GM21619 (cell line): ENCODE measurements at regions not wholly inside any gene's neighbourhood (a gene's known extent, or its start where the extent isn't known, plus 50 kb on each side); places are given as distances from the start of the nearest gene placed in this dataset.

Experiments
- ATAC-seq: cut with Tn5 transposase; IDR thresholded peaks from one replicate; pipeline ENCODE4 v1.9.1; 2021; ENCODE audit not compliant: unreplicated experiment

DNA sequence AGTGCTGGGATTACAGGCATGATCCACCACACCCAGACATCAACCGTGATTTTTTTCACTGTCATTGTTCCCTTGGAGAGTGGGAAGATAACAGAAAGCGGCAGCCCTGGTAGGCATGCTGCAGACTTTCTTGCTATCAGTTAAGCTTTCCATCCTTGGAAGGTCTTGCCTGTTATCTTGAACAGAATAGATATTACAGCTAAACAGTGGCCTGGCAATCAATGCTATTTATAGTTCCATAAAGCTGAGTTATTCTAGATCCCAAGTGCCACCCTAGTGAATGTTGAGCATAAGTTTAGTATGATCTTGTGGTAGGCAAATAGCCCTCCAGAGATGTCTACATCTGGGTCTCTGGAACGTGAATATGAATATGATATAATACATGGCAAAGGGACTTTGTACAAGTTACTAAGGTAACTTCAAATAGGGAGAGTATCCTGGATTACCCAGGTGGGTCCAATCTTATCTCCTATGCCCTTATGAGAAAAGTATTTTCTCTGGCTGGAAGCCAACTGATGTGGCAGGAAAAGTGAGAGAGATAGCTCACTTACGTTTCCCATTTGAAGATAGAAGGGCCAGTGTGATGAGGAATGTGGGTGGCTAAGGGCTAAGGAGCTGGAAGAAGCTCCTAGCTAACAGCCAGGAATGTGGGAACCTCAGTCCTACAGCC lies 609.1 kb upstream of the IGFBP3 start:
- no peak for ATAC-seq

DNA sequence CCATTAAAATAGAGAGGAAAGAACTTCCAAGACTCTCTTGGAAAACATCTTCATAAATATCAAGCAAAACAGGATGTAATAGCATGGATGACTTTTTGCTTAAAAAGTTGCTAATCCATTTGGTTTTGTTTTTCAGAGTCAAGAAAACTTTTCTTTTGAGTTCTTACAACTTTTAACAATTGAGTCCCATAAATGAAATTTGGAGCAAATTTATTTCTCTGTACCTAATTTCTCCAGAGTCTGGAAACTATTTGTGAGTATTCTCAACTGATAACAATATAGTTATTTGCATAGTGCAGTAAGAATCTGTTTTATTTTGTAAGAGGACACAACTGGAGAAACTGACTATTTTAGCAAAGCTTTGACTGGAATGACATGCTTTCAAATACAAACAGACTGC lies 606.3 kb upstream of the IGFBP3 start:
- ATAC-seq, result no peak

DNA sequence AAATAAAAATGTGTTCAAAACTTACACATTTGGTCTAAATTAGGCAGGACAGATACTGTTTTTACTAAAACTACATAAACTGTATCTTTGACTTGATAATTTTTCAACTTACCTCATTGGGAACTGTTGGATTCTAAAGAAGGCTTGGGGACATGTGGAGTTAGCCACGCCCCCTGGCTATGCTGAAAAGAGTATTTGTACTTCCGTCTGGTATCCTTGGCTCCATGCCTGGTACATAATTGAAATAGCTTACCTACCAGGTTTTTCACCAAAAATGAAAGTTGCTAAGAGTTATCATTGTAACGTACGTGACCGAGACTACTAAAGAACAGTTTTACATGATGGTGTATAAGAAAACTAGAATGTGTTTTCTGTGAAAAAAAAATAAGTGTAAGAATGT lies 604.8 kb upstream of the IGFBP3 start:
- no peak for ATAC-seq

DNA sequence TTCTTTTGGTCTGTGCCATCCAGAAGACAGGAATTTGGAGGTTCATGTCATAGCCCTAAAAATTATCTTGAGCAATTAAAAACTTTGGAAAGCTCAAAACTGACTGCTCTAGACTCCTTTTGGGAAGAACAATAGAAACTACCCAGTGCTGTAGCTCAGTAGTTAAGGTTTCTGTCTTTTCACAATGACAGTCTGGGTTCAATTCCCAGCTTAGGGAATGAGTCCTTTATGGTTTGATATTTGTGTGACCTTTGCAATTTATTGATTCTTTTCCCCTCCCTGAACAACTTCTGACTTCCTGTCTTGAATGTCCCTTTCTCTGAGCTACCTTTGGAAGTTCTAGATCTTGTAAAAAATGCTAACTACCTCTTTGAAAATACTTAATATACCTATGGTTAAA lies 603.3 kb upstream of the IGFBP3 start:
- ATAC-seq, result no peak

DNA sequence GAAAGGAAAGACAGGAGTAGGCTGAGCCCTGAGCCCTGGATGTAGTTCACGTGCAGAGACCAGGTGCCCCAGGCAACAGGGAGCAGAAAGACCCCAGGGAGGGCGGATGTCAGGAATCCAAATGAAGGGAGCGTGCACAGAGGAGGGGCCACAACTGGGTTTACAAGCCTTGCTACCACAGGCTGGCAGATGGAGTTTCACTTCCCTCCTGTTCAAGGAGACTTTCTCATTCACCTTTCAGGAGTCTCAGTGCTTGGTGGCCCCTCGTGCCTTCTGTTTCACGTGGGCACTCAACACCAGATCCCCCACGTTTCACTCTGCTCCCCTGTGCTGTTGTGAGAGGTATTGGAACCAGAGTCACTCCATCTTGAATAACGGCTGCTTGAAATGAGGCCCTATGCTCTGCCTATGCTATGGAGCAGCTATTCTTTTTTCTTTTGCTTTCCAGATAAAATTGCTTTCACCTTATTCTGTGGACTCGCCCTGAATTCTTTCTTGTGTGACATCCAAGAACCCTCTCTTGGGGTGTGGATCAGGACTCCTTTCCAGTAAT lies 601.4 kb upstream of the IGFBP3 start:
- no peak for ATAC-seq

DNA sequence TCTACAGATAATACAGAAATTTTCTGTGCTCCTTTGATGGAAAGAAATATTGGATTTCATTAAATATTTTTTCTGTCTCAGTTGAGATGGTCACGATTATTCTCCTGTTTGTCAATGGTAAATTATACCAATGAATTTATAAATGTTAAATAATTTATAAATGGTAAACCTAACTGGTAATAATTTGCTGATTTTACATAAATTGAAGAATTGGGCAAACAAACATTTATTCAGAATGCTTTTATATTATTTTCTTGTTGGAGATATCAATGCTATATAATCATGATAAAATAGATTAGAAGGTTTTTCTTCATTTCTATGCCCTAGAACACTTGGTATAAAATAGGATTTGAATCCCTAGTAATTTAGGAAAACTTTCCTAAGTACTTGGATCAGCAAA lies 597.6 kb upstream of the IGFBP3 start:
- no peak for ATAC-seq

DNA sequence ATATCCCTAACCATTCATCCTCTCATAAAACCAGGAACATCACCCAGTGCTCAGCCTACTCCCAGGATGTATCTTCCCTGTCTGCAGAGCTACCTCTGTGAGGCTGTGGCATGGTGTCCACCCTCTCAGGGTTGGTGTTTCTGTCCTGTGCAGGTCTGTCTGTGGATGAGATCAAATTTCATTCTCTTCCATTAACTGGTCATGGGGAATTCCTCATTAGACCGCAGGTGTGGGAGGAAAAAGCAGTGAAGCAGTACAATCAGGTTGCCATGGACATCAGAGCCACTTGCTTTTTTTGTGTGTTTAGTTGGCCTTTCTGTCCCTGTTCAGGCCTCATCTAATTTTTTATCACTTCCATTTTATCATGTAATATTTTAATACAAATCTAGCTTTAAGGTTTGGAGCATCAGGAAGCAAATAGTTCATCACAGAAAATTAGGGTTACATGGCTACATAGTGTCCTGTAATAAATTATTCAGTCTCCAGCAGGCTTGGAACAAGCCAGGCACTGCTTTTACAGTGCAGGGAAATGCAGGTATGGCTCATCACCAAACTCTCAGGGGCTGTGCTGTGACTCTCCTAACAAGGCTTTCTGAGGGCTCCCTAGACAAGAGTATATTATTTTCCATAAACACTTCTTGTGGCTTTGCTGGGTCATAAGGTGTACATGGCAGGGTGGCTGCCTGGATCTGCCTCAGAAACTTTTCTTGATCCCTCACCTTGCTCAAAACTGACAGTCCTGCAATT lies 594.9 kb upstream of the IGFBP3 start:
- ATAC-seq, result no peak

DNA sequence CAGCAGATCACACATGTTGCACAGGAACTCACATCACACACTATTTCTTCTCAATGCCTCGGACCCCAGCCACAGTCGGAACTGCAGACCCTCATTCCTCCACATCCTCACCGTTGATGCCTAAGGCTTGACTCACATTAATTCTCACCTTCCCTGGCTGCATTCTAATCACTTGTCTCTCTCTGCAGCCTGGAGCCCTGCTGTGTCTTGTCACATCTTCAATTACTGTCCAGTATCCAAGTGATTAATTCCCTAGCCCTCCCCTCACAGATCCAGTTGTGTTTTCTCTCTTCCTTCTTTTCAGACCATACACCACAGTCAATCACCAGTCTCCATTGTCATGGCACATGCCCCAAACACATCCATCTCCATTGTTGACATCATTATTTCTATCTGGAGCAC lies 592.4 kb upstream of the IGFBP3 start:
- ATAC-seq, result no peak

DNA sequence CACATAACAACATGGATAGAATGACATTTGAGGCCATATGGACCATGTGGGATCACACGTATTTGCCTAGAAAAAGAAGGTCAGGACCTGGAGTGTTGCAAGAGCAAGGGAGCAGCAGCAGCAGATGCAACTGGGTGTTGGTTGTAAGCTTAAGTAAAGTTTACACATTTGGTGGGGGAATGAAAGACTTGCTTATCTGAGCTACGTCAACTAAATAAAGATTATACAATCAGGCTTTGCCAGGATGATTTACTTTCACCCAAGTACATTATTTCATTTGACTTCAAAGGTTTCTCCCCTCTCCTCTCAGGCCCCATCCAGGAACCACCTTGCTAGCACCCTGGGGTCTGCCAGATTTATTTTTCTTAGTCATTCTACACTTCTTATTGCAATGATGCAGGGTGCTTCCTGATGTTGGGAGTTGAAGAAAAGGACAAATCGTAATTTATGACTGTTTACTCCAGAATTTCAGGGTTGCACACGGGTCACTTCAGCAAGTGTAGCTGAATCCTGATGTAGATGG lies 591.9 kb upstream of the IGFBP3 start:
- no peak for ATAC-seq

DNA sequence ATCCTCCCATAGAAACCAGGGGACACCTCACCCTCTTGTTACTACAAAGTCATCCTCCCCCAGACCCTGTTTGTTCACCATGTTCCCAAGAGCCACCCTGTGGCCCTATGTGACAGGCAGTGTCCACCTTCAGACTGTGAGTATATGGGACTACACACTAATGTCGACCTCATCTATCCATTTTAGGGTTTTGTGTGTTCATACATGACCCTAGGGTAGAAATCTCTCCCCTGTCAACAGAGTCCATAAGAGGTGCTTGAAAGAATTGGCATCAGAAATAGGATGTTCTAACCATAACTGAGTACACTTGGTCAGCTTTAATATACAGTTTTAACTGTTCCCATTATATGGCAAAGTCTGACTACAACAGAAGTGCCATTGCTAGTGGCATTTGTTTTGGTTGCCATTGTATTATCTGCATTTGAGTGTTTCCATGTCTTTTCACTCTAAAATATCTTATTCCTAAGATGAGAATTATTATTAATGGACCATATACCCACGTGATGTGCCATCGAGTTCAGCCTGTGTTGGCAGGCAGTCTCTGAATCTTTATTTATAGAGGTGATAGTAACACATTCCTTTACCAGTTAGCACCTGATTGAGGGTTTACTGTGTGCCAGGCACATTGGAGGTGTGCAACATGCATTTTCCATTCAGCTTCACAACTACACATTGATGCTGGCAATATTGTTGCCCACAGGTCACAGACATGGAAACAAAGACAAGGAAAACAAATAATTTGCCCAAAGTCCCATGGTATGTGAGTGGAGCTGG lies 590.6 kb upstream of the IGFBP3 start:
- no peak for ATAC-seq

DNA sequence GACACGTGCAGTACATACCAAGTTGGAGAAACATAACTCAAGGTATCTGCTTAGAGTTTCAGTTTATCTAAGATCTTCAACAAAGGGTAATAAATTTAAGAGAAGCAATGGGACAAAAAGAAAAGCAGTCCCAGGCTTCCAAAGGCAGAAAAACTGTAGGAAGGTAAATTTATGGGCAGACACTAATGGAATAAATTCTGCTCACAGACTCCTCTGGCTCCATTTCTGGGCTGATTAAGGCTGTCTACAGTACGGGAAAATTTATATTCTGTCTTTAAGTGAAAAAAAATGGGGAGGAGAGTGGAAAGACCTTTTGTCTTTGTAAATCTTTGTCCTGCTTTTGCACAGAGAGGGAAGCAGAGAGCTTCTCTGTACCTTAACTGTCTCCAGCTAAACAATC lies 587.5 kb upstream of the IGFBP3 start:
- no peak for ATAC-seq

DNA sequence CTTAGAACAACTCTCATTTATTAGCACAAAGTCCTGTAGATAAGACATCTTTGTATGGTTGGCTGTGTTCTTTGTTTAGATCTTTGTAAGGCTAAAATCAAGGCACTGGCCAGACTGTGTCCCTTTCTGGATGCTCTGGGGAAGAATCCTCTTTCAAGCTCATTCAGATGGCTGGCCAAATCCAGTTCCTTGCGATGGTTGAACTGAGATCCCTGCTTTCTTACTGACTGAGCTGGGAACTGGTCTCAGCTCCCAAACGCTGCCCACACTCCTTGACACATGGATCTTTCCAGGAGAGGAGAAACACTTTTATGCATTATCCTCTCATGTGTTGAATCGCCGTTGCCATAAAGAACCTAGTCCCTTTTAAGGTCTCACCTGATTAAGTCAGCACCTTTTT lies 586.5 kb upstream of the IGFBP3 start:
- no peak for ATAC-seq

DNA sequence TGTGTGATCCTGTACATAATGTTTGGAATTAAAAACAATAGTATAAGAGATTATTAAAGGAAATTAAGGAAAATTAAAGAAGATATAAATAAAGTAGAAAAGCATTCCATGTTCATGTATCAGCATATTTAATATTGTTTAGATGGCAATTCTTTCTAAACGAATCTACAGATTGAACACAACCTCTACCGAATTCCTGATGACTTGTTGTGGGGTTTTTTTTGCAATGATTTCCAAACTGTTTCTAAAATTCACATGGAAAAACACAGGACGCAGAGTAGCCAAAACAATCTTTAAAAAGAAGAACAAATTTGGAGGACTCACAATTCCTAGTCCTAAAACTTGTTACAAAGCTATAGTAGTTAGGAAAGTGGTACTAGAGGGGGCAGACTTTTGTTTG lies 573.4 kb upstream of the IGFBP3 start:
- no peak for ATAC-seq

DNA sequence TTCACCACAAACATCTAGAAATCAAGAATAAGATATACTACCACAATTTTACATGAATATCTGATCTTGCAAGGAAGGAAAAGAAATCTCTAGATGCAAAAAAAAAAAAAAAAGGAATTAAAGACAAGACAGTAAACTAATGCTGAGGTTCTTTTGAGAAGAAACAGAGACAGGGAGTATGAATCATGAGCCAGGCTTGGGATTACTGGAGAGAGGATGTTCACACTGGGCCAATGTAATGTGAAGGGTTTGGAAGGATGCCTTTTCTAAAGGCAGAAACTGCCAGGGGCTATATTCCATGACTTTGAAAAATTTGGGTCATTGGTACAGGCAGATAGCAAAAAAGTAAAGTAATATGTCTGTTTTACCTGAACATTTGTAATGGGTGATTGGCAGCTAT lies 573.0 kb upstream of the IGFBP3 start:
- no peak for ATAC-seq

DNA sequence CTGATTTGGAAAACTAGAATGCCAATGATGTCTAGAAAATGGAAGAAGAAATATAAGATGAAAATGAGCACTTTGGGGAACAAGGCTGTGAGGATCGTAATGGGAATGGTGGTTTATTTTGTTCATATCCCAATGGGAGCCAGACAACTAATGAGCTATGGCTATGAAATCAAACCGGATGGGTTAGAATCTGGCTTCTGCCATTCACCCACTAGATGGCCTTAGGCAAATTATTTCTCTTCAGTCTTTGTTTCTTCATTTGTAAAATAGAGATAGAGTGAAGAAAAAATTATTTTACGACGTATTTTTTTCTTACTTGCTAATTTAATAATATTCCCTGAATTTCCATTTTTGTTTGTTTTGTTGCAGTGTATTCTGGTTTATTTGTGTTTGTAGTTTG lies 572.1 kb upstream of the IGFBP3 start:
- no peak for ATAC-seq

DNA sequence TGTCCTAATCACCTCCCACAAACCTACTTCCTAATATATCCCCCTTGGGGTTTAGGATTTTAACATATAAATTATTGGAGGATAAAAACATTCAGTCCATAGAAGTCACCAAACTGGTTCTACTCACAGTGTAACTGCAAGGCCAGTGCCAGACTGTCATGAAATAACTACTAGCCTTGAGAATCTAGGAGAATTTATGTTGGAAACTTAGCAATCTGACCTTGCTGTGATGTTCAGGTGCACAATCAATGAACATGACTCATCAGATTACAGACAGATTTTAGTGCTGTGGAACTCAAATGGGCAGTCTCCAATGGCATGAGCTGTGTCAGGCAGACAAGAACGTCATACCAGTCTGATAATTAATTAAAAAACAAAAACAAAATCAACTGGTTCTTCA lies 571.4 kb upstream of the IGFBP3 start:
- ATAC-seq, result no peak

DNA sequence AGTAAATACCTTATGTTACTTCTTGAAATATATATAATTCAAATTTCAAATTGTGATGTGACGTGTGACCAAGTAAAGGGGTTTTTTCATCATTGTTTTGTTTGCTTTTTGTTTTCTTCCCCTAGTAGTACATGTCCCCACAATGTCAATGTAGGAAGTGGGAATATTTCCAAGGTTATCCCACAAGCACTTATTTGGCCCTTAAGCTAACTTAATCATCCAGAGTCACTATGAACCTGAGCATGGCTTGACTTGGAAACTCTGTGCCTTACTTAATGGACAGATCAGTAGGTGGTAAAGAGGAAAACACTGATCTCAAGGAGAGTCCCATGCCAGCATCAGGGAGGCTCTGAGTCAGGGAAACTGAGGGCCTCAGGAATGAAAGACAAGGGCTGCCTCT lies 569.3 kb upstream of the IGFBP3 start:
- ATAC-seq, result no peak

DNA sequence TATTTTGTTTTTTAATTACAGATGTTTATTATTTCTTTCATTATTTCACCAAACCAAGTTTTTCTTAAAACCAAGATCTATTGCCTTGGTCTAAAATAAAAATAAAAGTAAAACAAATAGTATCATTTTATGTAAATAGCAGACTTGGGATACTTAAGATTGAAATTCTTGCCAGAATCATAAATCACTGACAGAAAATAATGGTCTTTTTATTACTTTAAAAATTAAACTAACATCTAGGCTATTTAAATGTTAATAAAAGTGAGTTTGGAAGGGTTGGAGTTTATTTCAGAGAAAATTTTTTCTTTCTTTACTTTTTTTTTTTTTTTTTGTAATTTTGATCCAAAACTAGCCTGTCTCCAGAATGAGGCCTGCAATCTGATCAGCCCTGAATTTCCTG lies 568.0 kb upstream of the IGFBP3 start:
- ATAC-seq, result no peak

DNA sequence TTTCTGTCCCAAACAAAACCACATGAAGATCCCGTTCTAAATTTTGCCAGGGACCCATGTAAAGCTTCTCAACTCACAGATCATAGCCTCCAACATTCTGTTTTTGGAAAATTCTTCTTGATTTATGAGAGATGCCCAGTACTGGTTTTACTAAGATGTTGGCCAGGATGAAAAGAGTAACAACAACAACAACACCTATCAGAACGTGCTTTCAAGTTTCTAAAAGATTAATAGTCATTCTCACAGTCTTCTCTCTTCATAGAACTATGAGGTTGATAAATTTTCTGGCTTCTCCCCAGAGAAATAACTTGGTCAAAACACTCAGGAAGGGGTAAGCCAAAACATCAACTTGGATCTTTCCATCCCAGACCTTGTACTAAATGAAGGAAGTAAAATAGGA lies 567.5 kb upstream of the IGFBP3 start:
- ATAC-seq, result no peak

DNA sequence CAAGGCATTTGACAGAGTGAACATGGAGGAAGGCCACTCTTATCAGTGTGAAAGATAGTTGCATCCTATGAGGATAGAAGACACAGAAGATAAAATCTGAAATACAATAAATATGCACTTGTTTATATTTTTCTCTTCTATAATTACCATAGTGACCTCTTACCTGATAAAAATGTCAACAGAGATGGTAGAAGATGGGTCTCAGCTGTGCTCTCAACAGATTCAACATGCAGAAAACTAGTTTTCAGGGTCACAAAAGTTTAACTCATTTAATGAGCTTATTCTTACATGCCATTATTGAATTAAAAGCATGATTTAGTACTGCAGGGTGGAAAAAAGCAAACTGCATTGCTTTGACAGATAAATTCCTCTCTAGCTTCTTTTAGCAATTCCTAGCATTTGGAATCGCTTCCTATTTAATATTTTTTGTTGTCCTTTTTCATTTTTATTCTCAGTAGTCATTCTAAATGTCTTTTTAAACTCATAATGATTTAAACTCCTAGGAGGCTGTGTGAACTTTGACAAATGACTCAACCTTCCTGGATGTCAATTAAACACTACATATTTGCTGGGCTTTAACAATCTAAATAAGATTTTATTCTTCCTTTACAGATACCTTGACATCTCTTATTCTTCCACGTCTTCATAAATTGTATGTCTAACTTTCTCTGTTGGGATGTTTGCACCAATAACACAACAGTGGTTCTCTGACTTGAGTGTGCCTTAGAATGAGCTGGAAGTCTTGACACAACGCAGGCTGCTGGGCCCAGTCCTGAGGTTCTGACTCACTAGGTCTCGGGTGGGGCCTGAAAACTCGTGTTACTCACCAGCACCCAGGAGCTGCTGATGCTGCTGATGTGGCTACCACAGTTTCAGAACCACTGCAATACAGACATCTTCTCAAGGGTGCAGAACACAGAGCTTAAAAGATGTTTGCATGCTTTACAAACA lies 565.5 kb upstream of the IGFBP3 start:
- no peak for ATAC-seq
